ENCODE measurements at regions not wholly inside any gene's neighbourhood (a gene's known extent, or its start where the extent isn't known, plus 50 kb on each side); places are given as distances from the start of the nearest gene placed in this dataset.
A peak's percentile ranks its signal among the peaks of the same experiment; 100 is the strongest.

DNA sequence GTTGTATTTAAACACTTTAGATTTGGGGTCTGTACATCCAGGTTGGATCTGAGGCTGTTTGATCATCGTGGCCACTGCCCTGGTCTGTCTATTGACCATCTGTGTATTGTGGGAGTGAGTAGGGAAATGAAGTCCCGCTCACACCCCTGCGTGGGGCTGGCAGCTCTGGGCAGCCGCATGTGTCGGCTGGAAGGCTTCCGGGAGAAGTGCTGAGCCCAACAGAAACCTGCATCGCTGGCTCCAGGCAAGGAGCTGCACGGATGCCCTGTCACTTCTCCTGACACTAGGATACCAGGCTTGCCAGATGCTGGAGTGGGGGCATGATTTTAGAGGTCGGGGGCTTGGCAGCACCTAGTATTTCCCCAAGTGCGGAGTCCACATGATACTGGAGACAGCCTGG, 93.6 kb downstream of the PHETA1 start:
- Histone ChIP-seq H3K27ac (ENCODE audit: low read length) (no peak overlapping the region), H2AFZ (ENCODE audit: low read depth, low read length) (no peak overlapping the region), H3K9ac (ENCODE audit: low read length) (no peak overlapping the region), H3K4me1 (ENCODE audit: low read length) (no peaks in the 10 kb centered on the region), H3K4me2 (ENCODE audit: low read length) (no peak overlapping the region), H3K4me3 (ENCODE audit: low read length) (no peak overlapping the region), H3K9me3 (ENCODE audit: insufficient read depth, low read length) (no peaks in the 10 kb centered on the region), H3K36me3 (replicated peaks; ENCODE audit: low read depth, low read length) (no peaks in the 10 kb centered on the region), H4K20me1 (ENCODE audit: insufficient read depth, low read length) (no peaks in the 10 kb centered on the region), H3K79me2 (ENCODE audit: low read length) (no peaks in the 10 kb centered on the region), H3K27me3 (ENCODE audit: low read depth, low read length) (no peaks in the 10 kb centered on the region; the same call in 1 of the 2 replicates)
- TF ChIP-seq EZH2phosphoT487 (IDR thresholded peaks at IDR 0.05; ENCODE audit: low read depth) = no peak
- TF ChIP-seq, protein P1, sequence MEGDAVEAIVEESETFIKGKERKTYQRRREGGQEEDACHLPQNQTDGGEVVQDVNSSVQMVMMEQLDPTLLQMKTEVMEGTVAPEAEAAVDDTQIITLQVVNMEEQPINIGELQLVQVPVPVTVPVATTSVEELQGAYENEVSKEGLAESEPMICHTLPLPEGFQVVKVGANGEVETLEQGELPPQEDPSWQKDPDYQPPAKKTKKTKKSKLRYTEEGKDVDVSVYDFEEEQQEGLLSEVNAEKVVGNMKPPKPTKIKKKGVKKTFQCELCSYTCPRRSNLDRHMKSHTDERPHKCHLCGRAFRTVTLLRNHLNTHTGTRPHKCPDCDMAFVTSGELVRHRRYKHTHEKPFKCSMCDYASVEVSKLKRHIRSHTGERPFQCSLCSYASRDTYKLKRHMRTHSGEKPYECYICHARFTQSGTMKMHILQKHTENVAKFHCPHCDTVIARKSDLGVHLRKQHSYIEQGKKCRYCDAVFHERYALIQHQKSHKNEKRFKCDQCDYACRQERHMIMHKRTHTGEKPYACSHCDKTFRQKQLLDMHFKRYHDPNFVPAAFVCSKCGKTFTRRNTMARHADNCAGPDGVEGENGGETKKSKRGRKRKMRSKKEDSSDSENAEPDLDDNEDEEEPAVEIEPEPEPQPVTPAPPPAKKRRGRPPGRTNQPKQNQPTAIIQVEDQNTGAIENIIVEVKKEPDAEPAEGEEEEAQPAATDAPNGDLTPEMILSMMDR (IDR thresholded peaks at IDR 0.05; ENCODE audit: low read depth, low read length) = no peak

DNA sequence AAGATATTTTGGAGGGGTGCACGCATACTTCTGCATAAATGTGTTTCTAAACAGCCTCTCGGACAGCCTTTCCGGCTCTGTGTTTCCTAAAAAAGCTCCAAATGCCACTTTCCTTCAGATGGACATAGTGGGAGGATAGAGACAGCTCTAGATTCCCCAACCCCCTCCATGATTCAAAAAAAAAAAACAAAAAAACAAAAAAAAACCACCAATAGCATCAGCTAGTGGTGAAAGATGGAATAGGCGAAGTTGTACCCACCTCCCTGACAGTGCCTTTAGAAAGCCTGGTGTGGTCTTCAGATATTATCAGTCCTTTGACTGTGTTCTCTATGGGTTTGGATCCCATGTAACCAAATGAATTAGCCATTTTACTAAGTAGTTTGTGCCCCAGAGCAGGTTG, 94.1 kb downstream of the PHETA1 start:
- no peaks in the 10 kb centered on the region for H3K36me3 ChIP-seq (replicated peaks; ENCODE audit: low read depth, low read length)
- H3K9ac ChIP-seq (ENCODE audit: low read length) = no peak overlapping the region
- H3K27me3 ChIP-seq (ENCODE audit: low read depth, low read length) = no peaks in the 10 kb centered on the region; the same call in 1 of the 2 replicates
- no peak overlapping the region for H3K27ac ChIP-seq (ENCODE audit: low read length)
- H4K20me1 ChIP-seq (ENCODE audit: insufficient read depth, low read length) = no peaks in the 10 kb centered on the region
- H3K4me2 ChIP-seq (ENCODE audit: low read length) = no peak overlapping the region
- no peaks in the 10 kb centered on the region for H3K9me3 ChIP-seq (ENCODE audit: insufficient read depth, low read length)
- TF ChIP-seq EZH2phosphoT487 (IDR thresholded peaks at IDR 0.05; ENCODE audit: low read depth) = no peak
- TF ChIP-seq, protein P1 (IDR thresholded peaks at IDR 0.05; ENCODE audit: low read depth, low read length) = peak; percentile 38
- no peak overlapping the region for H2AFZ ChIP-seq (ENCODE audit: low read depth, low read length)
- no peak overlapping the region for H3K4me3 ChIP-seq (ENCODE audit: low read length)
- no peaks in the 10 kb centered on the region for H3K4me1 ChIP-seq (ENCODE audit: low read length)
- H3K79me2 ChIP-seq (ENCODE audit: low read length) = no peaks in the 10 kb centered on the region

DNA sequence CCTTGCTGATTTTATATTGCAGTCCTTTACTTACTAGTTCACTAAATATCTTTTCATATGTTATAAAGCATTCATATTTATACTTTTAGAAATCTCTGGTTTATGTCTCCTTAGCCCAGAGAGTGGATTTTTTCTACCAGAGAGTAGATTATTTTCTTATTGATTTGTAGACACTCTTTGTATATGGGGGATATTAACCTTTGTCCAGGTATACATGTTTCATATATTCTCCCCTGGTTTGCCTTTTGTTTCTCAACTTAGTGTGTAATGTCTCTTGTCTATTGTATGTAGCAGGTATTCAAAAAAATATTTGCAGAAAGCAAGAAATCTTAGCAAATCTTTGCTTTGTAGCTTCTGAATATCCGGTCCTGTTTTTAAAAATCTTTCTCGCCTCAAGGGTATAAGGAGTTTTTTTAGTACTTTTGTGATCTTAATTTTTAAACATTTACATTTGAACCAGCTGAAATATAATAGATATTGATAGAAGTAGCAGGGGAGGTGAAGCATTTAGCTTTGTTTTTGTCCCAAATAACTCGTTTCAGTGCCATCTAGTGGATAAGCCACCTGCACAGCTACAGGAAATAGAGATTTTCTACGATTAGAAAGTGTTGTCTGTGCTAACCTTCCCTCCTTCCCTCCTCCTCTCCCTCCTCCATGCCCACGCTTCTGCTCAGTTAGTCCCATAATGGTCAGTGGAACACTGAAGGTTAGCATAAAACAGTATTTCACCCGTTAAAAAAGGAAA, 97.0 kb downstream of the PHETA1 start:
- no peaks in the 10 kb centered on the region; the same call in 1 of the 2 replicates for H3K27me3 ChIP-seq (ENCODE audit: low read depth, low read length)
- no peak overlapping the region for H3K4me3 ChIP-seq (ENCODE audit: low read length)
- no peak overlapping the region for H2AFZ ChIP-seq (ENCODE audit: low read depth, low read length)
- H3K4me2 ChIP-seq (ENCODE audit: low read length) = no peak overlapping the region
- H3K4me1 ChIP-seq (ENCODE audit: low read length) = no peaks in the 10 kb centered on the region
- no peak overlapping the region for H3K27ac ChIP-seq (ENCODE audit: low read length)
- TF ChIP-seq, protein P1 (IDR thresholded peaks at IDR 0.05; ENCODE audit: low read depth, low read length) = peak; percentile 40
- no peak for TF ChIP-seq EZH2phosphoT487 (IDR thresholded peaks at IDR 0.05; ENCODE audit: low read depth)
- no peak overlapping the region for H3K9ac ChIP-seq (ENCODE audit: low read length)
- H3K36me3 ChIP-seq (replicated peaks; ENCODE audit: low read depth, low read length) = no peaks in the 10 kb centered on the region
- H3K9me3 ChIP-seq (ENCODE audit: insufficient read depth, low read length) = no peaks in the 10 kb centered on the region
- H3K79me2 ChIP-seq (ENCODE audit: low read length) = no peaks in the 10 kb centered on the region
- H4K20me1 ChIP-seq (ENCODE audit: insufficient read depth, low read length) = no peaks in the 10 kb centered on the region

DNA sequence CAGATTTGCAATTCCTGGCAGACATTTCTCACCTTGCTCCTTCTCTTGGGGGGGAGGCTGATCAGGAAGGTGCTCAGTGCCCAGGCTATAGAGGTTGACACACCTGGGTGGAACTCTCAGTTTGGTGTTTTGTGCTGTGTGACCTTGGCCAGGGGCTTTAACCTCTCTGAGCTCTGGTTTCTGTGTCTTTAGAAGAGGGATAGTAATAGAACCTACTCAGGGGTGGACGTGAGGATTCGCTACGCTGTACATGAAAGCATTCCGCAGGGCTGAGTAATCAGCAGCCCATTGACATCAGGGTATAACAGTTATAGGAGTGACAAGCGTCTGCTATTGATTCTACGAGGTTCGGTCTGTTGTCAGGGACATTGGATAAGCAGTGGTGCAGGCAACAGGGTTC, 98.1 kb downstream of the PHETA1 start:
- H3K9ac ChIP-seq (ENCODE audit: low read length) = no peak overlapping the region
- no peaks in the 10 kb centered on the region for H4K20me1 ChIP-seq (ENCODE audit: insufficient read depth, low read length)
- H3K4me3 ChIP-seq (ENCODE audit: low read length) = no peak overlapping the region
- H2AFZ ChIP-seq (ENCODE audit: low read depth, low read length) = no peak overlapping the region
- H3K9me3 ChIP-seq (ENCODE audit: insufficient read depth, low read length) = no peaks in the 10 kb centered on the region
- H3K4me1 ChIP-seq (ENCODE audit: low read length) = no peaks in the 10 kb centered on the region
- H3K36me3 ChIP-seq (replicated peaks; ENCODE audit: low read depth, low read length) = no peaks in the 10 kb centered on the region
- TF ChIP-seq, protein P1 (IDR thresholded peaks at IDR 0.05; ENCODE audit: low read depth, low read length) = no peak
- no peak for TF ChIP-seq EZH2phosphoT487 (IDR thresholded peaks at IDR 0.05; ENCODE audit: low read depth)
- H3K79me2 ChIP-seq (ENCODE audit: low read length) = no peaks in the 10 kb centered on the region
- H3K27ac ChIP-seq (ENCODE audit: low read length) = no peak overlapping the region
- no peak overlapping the region for H3K4me2 ChIP-seq (ENCODE audit: low read length)
- no peaks in the 10 kb centered on the region; the same call in 1 of the 2 replicates for H3K27me3 ChIP-seq (ENCODE audit: low read depth, low read length)

Data from OCI-LY3 (cell line).